ENCODE measurements at regions not wholly inside any gene's neighbourhood (a gene's known extent, or its start where the extent isn't known, plus 50 kb on each side); places are given as distances from the start of the nearest gene placed in this dataset.

GRCh38 chr18:11322006-11322405 lies 172.6 kb upstream of the PIEZO2 start:
- no peak for DNase-seq (ENCODE audit: low read depth, low spot score)

GRCh38 chr18:11320986-11321385 lies 171.6 kb upstream of the PIEZO2 start:
- DNase-seq (ENCODE audit: low read depth, low spot score): peak; percentile 68

- DNase-seq (ENCODE audit: low read depth, low spot score): no peak
Measured at GRCh38 chr18:11316546-11316945, 167.2 kb upstream of the PIEZO2 start.

- peak; percentile 63 for DNase-seq (ENCODE audit: low read depth, low spot score)
Measured at GRCh38 chr18:11310476-11311086, 161.2 kb upstream of the PIEZO2 start.

GRCh38 chr18:11309172-11309571 lies 159.8 kb upstream of the PIEZO2 start:
- no peak for DNase-seq (ENCODE audit: low read depth, low spot score)

GRCh38 chr18:11308499-11308898 lies 159.1 kb upstream of the PIEZO2 start:
- DNase-seq (ENCODE audit: low read depth, low spot score): peak; percentile 50

- DNase-seq (ENCODE audit: low read depth, low spot score): no peak
Measured at GRCh38 chr18:11307716-11308115, 158.3 kb upstream of the PIEZO2 start.

- no peak for DNase-seq (ENCODE audit: low read depth, low spot score)
Measured at GRCh38 chr18:11305507-11305906, 156.1 kb upstream of the PIEZO2 start.

- DNase-seq (ENCODE audit: low read depth, low spot score): no peak
Measured at GRCh38 chr18:11304928-11305327, 155.6 kb upstream of the PIEZO2 start.

- no peak for DNase-seq (ENCODE audit: low read depth, low spot score)
Measured at GRCh38 chr18:11296946-11297345, 147.6 kb upstream of the PIEZO2 start.

GRCh38 chr18:11293794-11294193 lies 144.4 kb upstream of the PIEZO2 start:
- DNase-seq (ENCODE audit: low read depth, low spot score): no peak

GRCh38 chr18:11290786-11291185 lies 141.4 kb upstream of the PIEZO2 start:
- DNase-seq (ENCODE audit: low read depth, low spot score): no peak

GRCh38 chr18:11289248-11289647 lies 139.9 kb upstream of the PIEZO2 start:
- DNase-seq (ENCODE audit: low read depth, low spot score): no peak

- DNase-seq (ENCODE audit: low read depth, low spot score): no peak
Measured at GRCh38 chr18:11288401-11288800, 139.0 kb upstream of the PIEZO2 start.

- DNase-seq (ENCODE audit: low read depth, low spot score): no peak
Measured at GRCh38 chr18:11286431-11286830, 137.1 kb upstream of the PIEZO2 start.

- DNase-seq (ENCODE audit: low read depth, low spot score): no peak
Measured at GRCh38 chr18:11284811-11285210, 135.4 kb upstream of the PIEZO2 start.

- no peak for DNase-seq (ENCODE audit: low read depth, low spot score)
Measured at GRCh38 chr18:11284349-11284748, 135.0 kb upstream of the PIEZO2 start.

GRCh38 chr18:11283479-11284161 lies 134.3 kb upstream of the PIEZO2 start:
- DNase-seq (ENCODE audit: low read depth, low spot score): no peak

- DNase-seq (ENCODE audit: low read depth, low spot score): no peak
Measured at GRCh38 chr18:11279461-11279860, 130.1 kb upstream of the PIEZO2 start.

GRCh38 chr18:11276678-11277077 lies 127.3 kb upstream of the PIEZO2 start:
- no peak for DNase-seq (ENCODE audit: low read depth, low spot score)

- no peak for DNase-seq (ENCODE audit: low read depth, low spot score)
Measured at GRCh38 chr18:11274144-11274794, 124.9 kb upstream of the PIEZO2 start.

GRCh38 chr18:11272516-11272915 lies 123.1 kb upstream of the PIEZO2 start:
- DNase-seq (ENCODE audit: low read depth, low spot score): no peak

GRCh38 chr18:11271954-11272353 lies 122.6 kb upstream of the PIEZO2 start:
- DNase-seq (ENCODE audit: low read depth, low spot score): no peak

All from astrocyte of the hippocampus (primary cell).